ENCODE measurements at regions not wholly inside any gene's neighbourhood (a gene's known extent, or its start where the extent isn't known, plus 50 kb on each side); places are given as distances from the start of the nearest gene placed in this dataset.

DNA sequence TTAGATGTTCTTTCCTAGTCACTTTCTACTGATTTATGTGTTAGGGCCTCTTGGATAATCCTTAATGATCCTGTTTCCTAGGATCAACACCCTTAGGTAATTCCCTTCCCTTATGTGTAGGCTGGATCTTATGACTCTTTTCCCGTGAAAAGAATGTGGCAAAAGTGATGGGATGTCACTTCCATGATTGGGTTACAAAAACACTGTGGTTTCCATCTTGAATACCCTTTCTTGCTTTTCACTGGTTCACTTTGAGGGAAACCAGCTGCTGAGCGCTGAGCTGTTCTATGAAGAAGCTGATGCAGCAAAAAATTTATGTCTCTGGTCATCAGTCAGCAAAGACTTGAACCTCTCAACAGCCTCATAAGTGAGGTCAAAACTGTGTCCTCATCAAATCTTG lies 609.4 kb downstream of the OLFM4 start:
- TF ChIP-seq, protein P1, sequence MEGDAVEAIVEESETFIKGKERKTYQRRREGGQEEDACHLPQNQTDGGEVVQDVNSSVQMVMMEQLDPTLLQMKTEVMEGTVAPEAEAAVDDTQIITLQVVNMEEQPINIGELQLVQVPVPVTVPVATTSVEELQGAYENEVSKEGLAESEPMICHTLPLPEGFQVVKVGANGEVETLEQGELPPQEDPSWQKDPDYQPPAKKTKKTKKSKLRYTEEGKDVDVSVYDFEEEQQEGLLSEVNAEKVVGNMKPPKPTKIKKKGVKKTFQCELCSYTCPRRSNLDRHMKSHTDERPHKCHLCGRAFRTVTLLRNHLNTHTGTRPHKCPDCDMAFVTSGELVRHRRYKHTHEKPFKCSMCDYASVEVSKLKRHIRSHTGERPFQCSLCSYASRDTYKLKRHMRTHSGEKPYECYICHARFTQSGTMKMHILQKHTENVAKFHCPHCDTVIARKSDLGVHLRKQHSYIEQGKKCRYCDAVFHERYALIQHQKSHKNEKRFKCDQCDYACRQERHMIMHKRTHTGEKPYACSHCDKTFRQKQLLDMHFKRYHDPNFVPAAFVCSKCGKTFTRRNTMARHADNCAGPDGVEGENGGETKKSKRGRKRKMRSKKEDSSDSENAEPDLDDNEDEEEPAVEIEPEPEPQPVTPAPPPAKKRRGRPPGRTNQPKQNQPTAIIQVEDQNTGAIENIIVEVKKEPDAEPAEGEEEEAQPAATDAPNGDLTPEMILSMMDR (conservative IDR thresholded peaks at IDR 0.05; ENCODE audit: low read depth, low read length): no peak
- no peak for TF ChIP-seq EZH2 (IDR thresholded peaks at IDR 0.05; ENCODE audit: borderline replicate concordance, low read depth, low read length, poor library complexity, severe bottlenecking)

Data from A673 (cell line).